ENCODE measurements at regions not wholly inside any gene's neighbourhood (a gene's known extent, or its start where the extent isn't known, plus 50 kb on each side); places are given as distances from the start of the nearest gene placed in this dataset.

DNA sequence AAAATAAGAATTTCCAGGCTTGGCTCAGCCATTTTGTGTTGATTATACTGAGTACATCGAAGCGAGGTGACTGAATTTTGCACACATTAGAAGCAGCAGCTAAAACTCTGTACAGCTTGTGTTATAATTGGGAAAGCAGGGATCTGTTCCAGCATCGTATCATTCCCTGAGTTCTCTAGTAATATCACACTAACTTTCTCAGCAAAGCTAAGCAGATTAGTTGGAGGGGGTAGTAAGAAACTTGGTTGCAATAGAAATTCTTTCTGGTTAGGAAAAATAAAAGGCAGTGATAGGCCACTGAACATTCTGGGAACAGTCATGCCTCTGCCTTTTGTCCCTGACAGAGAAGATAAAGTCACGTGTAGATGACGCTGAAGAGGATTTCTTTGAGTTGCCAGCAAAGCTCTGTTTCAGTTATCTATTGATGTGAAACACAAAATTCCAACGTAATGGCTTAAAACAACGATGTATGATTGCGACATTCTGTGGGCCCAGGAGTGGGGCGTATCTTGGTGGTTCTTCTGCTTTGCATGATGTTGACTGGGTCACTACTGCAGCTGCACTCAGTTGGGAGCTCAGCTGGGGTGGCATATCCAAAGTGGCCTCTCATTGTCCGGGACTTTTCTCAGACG lies 202.1 kb upstream of the MEX3C start:
- no peak for DNase-seq (ENCODE audit: low spot score)

GRCh38 chr18:51400721-51401120 lies 203.2 kb upstream of the MEX3C start:
- DNase-seq (ENCODE audit: low spot score): no peak

DNA sequence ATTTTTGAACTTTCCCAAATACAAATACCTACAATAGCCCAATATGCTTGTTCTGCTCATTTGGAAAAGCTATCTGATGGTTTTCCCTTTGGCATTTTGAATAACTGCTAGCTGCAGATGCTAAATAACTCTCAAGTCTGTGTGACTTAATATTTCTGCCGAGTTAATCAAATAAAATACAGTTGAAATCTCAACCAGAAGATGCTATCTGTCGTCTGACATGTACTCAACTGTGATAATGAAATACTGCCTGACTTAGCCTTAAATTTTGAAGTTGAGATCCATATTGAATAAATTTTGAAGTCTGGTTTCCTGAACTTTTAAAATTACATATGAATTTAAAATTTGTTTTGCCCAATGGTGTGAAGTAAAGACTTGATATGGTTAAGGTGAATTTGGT lies 204.4 kb upstream of the MEX3C start:
- DNase-seq (ENCODE audit: low spot score): no peak

GRCh38 chr18:51404620-51405019 lies 207.1 kb upstream of the MEX3C start:
- DNase-seq (ENCODE audit: low spot score): no peak

DNA sequence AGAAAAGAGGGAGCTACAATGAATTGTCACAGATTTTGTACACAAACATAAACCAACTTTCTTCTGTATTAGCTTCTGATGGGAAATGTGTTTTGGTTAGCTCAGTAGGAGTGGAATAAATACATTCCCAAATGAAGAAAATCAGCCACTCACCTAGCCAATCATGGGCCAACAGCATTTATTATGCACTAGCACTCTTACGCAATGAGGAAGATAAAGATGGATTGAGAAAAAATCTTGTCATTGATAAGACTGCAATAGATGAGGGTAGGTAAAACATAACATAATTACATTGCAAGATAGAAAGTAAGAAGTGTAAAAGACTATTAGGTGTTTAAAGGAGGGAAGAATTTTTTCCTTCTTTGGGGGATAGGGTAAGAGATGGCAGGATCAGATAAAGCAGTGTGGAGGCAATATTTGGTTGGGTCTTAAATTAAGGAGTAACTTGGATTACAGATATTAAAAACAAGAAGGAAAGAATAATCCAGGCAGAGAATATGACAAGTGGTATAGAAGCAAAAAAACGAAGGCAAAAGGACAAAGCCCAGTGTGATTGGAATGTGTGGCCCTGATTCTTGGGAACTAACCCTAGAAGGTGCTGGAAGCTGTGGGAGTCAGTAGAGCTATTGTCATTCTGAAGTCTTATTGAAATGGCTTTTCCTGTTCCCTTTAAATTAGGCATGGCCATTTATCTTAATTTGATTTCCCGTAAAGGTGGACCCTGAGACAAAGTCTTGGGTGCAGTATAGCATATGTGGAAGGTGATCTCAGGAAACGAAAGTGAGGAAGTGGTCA lies 208.4 kb upstream of the MEX3C start:
- no peak for DNase-seq (ENCODE audit: low spot score)

- DNase-seq (ENCODE audit: low spot score): no peak
Measured at GRCh38 chr18:51417643-51418483, 220.4 kb upstream of the MEX3C start.

GRCh38 chr18:51425475-51425874 lies 228.0 kb upstream of the MEX3C start:
- DNase-seq (ENCODE audit: low spot score): no peak

GRCh38 chr18:51425889-51426288 lies 228.4 kb upstream of the MEX3C start:
- DNase-seq (ENCODE audit: low spot score): no peak

DNA sequence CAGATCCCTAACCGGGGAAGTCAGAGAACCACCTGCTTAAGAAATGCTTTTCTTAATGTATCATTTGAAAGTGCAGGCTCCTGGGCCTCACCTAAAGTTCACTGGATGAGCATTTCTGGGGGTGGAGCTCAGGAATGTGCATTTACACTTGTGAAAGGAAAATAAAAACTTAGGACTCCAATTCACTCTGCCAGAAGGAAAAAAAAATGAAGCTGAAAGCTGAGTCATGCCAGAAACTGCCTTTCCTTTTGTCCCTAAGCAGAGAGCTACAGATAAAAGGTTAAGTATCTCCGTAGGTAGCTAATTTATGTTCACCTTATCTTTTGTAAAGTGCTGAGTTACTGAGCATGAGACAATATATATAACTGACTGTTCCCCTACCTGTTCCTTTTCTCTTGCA lies 229.5 kb upstream of the MEX3C start:
- DNase-seq (ENCODE audit: low spot score): no peak

GRCh38 chr18:51429644-51430043 lies 232.2 kb upstream of the MEX3C start:
- DNase-seq (ENCODE audit: low spot score): no peak

DNA sequence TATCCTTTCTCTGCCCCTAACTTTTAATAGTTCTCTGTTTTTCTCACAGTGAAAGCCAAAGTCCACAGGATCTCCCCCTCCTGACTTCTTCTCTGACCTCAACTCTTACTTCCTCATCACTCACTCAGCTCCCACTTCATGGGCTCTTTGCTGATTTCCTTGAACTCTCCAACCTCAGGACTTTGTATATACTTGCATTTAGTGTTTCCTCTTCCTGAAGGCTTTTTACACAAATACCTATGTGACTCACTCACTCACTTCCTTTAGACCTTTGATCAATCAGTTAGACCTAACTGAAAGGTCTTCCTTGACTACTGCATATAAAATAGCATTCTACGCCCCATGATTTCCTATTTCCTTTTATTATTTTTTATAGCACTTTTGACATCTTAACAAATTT lies 233.1 kb upstream of the MEX3C start:
- DNase-seq (ENCODE audit: low spot score): no peak

DNA sequence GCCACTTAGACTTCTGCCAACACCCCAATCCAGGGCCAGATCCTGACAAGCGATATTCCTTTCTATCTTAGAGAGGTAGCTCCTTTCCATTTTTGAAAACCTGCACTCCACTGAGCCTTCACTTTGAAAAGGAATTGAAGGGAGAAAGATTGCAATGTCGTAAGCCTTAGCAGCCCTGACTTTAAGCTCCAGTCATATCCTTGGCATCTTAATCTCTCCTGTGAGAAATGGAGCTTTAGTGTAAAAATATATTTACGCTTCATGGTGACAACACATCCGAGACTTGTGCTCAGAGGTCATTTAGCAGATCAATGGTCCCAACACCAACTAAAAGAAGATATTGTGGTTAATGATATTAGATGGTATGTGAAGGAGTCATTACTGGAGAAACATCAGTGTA lies 235.8 kb upstream of the MEX3C start:
- DNase-seq (ENCODE audit: low spot score): no peak

DNA sequence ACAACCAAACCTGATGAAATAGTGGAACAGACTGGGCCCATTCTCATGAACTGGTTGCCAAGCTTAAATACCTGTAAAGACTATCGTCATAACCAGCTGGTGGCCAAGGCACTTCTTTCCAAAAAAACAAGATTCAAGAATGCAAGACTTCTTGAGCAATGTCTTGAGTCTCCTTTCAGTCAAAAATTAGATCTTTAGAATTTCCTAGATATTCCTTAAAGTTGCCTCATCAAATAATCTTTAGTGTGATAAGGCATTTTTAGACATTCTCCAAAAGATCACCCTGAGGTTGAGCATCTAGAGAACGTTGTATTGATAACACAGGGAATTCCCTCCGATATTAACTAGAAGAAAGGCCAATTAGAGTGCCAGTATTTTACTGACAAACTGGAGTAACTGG lies 236.4 kb upstream of the MEX3C start:
- DNase-seq (ENCODE audit: low spot score): no peak

DNA sequence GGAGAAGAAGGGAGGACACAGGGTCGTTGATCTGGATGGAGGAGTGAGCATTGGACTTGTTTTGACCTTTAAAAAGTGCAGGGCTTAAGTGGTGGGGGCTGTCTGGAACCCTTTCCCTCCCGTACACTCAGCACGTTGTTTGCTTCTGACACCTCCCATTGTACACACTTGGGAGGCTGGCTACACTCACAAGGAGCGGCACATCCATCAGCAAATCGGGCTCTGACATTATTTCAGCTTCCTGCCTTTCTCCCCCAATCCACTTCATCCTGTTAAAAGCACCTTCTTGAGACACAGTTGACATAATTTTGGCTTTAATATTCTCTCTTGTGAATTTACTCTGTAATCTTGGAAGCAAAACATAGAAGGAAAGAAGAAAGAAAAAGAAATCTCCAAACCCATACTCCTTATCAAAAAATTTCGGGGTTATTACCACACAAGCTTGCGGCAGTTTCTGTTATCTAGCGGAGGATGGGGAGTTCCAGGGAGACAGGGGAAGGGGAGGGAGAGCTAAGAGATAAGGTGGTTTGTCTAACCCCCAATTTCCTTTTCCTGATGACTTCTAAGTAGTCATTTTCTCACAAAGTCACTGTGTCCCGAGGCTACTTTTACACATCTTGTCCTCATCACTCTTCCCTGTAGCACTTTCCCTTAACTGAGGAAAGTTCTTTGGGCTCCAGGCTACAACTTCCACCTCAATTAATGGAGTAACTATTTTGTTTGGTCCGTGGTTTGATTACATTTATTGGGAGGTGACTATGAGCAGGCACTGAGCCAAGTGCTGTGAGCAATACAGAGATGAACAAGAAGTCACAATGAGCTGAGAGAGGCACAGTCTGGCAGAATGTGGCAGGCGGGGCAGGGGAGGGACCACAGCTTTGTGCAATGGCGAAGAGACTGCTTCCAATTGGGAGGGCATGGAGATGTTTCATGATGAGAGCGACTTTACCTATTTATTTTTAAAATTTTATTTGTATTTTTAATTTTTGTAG lies 240.1 kb upstream of the MEX3C start:
- no peak for DNase-seq (ENCODE audit: low spot score)

DNA sequence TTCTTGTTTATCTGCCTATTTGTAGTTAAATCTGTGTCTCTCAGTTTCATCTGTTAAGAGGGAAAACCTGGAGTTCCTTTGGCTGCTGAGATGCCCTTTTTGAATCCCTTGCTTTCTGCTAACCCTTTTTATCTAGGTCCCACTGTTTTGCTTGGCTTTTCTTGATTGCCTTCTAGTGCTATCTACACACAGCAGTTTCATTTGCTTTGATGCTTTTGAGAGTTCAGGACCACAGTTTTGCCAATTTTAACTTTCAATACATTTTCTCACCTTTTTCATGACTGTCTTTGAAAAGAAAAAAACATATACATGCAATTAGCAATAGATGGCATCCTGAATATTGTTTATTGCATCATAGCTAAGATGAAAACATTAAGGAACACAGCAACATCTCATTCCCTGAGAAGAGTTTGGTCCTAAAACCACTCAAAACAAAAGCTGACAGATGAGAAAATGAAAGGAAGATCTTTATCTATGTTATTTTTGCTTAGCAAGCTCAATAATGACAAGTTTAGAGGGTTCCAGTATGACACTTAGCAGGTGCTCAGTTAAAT lies 241.4 kb upstream of the MEX3C start:
- no peak for DNase-seq (ENCODE audit: low spot score)

- no peak for DNase-seq (ENCODE audit: low spot score)
Measured at GRCh38 chr18:51442012-51442411, 244.5 kb upstream of the MEX3C start.

GRCh38 chr18:51446571-51447210 lies 249.2 kb upstream of the MEX3C start:
- no peak for DNase-seq (ENCODE audit: low spot score)

DNA sequence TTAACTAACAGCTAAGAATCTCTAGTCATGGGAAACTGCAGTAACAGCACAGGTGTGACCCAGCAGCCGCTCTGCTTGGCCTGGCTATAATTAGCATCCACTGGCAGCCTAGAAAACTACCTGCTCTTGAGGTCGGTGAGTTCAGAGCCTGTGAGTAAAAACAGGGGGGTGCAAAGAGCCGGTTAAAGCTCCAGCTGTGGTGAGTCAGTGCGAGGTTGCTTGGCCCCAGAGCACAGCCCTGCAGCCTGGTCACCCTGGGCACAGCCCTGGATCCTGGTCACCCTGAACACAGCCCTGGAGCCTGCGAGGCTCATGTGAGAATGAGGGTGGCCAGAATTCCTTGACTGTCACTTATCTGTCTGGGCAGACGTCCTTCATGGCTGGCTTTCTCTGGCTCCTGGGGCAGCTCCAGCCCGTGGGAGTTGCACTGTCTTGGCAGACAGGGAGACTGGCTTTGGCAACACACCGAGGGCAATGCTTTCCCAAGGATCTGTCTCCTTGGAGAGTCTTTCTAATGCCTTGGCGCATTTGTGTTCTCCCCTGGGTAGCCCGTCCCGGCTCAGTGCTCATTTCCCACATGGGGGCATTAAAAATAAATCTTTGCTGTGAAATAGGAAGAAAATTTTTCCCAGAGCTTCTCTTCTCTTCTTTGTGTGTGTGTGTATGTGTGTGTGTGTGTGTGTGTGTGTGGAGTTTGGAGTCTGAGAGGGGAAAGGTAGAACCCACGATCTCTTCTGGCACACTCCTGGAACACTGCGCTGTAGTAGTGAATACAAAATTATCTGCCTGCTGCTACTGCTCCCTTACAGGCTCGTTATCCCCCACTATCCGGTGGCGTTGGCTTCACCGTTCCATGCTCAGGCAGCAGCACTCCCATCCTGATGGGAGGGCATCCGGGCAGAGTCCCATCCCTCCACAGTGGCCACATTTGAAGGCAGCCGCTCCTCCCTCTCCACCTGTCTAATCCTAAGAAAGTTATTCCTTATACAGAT lies 250.2 kb upstream of the MEX3C start:
- DNase-seq (ENCODE audit: low spot score): no peak

- no peak for DNase-seq (ENCODE audit: low spot score)
Measured at GRCh38 chr18:51448949-51449348, 251.5 kb upstream of the MEX3C start.

DNA sequence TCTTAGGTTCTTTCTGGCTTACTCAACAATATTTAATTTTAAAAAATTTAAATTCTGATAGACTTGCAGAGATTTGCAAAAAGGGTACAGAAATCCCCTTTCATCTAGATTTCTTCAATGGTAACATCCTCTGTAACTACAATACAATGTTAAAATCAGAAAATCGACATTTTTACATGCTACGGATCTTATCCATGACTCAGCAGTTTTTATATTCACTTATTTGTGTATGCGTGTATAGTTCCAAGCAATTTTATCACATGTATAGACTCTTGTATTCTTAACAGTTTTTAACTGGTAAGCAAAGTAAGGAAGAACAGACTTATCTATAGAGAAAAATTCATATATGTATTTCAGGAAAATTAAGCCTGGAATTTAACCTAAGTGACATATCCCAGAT lies 256.1 kb upstream of the MEX3C start:
- no peak for DNase-seq (ENCODE audit: low spot score)
